ENCODE measurements at regions not wholly inside any gene's neighbourhood (a gene's known extent, or its start where the extent isn't known, plus 50 kb on each side); places are given as distances from the start of the nearest gene placed in this dataset.

- TF ChIP-seq POLR2AphosphoS5 (IDR thresholded peaks at IDR 0.05; ENCODE audit: low read depth, low read length) (no peak), CREB1 (IDR thresholded peaks at IDR 0.05) (no peak), SP1 (IDR thresholded peaks at IDR 0.05; ENCODE audit: low read depth, low read length) (no peak)
Observed at GRCh38 chr17:77636835-77637817, 321.4 kb upstream of the TNRC6C start.
